GM12874 (cell line): ENCODE measurements at regions not wholly inside any gene's neighbourhood (a gene's known extent, or its start where the extent isn't known, plus 50 kb on each side); places are given as distances from the start of the nearest gene placed in this dataset.

Experiments
- TF ChIP-seq, protein P1 (sequence below): IDR thresholded peaks from 2 replicates; pipeline ENCODE4 v1.5.1; 2011; ENCODE audit warnings: low read depth, mild to moderate bottlenecking, control low read depth, low read length, moderate library complexity; ENCODE audit not compliant: insufficient read depth

DNA sequence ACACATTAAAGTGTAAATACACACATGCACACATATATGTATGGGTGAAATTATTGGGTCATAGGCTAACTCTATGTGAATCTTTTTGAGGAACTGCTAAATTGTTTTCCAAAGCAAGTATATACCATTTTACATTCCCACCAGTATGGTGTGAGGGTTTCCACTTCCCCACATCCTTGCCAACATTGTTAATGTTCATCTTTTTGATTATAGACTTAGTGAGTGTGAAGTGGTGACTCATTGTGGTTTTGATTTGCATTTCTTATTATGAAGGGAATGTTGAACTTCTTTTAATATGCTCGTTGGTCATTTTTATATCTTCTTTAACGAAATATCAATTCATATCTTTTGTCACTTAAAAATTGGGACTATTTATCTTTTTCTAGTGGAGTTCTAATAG is 181.8 kb upstream of the GCFC2 start:
- TF ChIP-seq, protein P1, sequence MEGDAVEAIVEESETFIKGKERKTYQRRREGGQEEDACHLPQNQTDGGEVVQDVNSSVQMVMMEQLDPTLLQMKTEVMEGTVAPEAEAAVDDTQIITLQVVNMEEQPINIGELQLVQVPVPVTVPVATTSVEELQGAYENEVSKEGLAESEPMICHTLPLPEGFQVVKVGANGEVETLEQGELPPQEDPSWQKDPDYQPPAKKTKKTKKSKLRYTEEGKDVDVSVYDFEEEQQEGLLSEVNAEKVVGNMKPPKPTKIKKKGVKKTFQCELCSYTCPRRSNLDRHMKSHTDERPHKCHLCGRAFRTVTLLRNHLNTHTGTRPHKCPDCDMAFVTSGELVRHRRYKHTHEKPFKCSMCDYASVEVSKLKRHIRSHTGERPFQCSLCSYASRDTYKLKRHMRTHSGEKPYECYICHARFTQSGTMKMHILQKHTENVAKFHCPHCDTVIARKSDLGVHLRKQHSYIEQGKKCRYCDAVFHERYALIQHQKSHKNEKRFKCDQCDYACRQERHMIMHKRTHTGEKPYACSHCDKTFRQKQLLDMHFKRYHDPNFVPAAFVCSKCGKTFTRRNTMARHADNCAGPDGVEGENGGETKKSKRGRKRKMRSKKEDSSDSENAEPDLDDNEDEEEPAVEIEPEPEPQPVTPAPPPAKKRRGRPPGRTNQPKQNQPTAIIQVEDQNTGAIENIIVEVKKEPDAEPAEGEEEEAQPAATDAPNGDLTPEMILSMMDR = no peak

DNA sequence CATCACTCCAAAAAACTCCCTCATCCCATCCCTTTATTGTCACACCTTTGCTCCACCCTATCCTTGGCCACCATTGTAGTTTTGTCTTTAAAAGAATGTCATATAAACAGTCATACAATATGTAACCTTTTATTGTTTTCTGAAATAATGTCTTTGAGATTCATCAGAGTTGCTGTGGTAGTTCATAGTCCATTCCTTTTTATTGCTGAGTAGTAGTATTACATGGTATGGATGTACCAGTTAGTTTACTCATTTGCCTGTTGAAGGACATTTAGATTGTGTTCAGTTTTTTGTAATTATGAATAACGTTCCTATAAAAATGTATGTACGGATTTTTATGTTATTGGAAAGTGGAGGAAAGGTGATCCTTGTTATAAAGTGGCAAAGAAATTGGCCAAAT is 171.8 kb upstream of the GCFC2 start:
- TF ChIP-seq, protein P1 = no peak

DNA sequence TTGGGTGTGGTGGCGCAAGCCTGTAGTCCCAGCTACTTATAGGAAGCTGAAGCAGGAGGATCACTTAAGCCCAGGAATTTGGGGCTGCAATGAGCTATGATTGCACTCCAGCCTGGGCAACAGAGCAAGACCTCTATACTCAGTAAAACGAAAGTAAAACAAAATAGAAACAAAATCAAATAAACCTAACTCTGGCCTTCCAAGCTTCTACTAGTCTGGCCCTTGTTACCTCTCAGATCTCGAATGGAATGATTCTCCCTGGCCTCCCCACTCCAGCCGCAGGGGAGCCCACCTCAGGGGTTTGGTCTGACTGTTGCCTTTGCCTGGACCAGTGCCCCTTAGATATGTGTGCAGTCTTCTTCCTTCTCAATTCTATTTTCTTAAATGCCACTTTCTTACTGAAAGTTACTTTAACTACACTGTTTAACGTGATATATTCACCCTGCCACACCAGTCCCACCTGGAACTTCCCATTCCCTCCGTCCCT is 160.0 kb upstream of the GCFC2 start:
- TF ChIP-seq, protein P1 = no peak

DNA sequence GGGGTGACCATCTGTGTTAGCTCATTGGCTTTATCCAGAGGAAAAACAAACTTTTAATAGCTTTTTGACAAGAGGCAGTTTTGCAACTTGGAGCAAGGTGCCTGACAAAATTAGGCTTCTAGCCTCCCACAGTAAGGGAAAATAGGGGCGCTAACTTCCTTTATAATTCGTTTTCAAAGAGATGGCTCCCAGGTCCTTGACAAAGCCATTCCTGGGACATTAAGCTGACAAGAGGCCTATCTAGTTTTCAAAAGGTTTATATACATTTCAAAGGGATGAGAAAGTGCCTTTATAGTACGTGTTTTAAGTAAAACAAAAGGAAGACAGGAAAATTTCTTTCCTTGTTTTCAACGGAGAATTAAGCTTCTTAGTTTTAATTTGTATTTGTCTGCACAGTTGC is 159.4 kb upstream of the GCFC2 start:
- TF ChIP-seq, protein P1 = no peak

DNA sequence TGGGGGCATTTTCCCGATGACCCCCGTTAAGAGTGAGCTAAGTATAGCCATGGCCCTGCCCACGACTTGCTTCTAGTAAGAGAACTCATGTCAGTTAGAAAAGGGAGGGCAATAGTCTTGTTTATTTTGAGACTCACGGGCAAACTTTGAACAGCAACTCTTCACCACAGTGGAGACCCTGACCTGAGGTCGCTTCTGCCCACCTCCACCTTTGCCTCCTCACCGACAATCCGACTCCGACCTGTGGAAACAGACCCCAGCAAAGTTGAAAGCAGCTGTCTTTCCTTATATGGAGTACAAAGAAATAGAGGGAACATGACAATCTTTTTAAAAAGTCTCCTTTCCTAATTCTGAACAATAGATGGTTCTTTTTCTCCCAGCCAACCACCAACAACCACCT is 155.0 kb upstream of the GCFC2 start:
- TF ChIP-seq, protein P1 = no peak

DNA sequence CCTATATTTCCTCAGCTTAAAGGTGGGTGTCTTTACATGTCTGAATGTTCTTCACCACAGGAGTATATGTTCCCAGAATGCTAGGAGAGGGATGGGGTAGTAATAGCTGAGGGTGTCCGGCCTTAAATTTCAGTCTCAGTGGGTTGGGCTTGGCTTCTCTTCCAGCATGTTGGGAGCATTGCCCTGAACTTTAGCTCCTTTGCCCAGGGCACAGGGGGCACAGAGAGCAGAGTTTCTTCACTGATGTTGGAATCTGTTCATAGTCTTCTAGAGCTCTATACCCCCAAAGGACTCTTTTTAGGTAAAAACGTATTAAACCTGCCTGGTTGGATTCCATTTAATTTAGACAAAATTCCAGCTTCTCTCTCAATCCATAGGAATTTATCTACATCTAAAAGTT is 154.4 kb upstream of the GCFC2 start:
- TF ChIP-seq, protein P1 = no peak

DNA sequence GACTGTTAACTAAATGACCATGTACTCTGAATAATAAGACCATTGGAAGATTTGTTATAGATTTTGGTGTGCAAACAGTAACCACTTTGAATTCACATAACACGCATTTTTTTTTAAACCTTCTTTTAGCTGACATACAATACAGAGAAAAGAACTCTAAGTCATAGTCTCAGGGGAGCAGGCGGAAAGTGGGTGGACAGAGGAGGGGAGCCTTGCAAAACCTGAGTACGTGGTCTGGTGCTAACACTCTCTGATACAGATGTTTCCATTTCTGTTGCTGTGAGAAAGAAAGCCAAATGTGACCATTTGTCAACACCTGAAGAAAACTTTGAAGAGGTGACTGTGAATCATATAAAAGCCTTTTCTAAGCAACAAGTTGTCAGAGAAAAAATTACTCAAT is 151.8 kb upstream of the GCFC2 start:
- TF ChIP-seq, protein P1 = no peak

DNA sequence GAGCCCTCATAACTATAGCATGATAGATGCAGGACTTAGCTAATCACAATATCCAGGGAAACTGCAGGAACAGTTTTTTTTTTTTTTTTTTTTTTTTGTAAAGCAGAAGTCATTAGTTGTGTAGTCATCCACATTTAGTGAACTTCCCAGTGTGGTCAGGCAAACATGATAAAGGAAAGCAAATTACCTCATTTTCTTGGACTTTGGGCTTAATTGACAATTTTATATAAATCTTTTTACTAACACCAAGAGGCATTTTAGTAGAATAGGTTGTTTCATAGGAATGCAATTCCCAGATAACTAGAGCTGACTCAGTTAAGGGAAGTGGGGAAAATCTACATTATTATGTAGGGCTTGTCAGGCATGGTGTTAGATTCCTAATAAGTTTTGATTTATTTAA is 142.7 kb upstream of the GCFC2 start:
- TF ChIP-seq, protein P1 = no peak
